KMS-11 (cell line): ENCODE measurements at regions not wholly inside any gene's neighbourhood (a gene's known extent, or its start where the extent isn't known, plus 50 kb on each side); places are given as distances from the start of the nearest gene placed in this dataset.

Source experiments
- H2AFZ ChIP-seq: fragments of 200-600 bp; sonication (generic); 2 replicates; pipeline ENCODE4 v1.6.1; 2016; ENCODE audit warnings: antibody characterized with exemption, mixed run types, low read depth
- H3K27ac ChIP-seq: fragments of 200-600 bp; sonication (generic); 2 replicates; pipeline ENCODE4 v1.6.1; 2016; ENCODE audit warnings: mild to moderate bottlenecking, mixed run types
- H3K27me3 ChIP-seq: fragments of 200-600 bp; sonication (generic); 2 replicates; pipeline ENCODE4 v1.6.1; 2017; ENCODE audit warnings: mild to moderate bottlenecking, low read depth, mixed run types, moderate library complexity; ENCODE audit not compliant: insufficient read depth
- H3K36me3 ChIP-seq: fragments of 200-600 bp; sonication (generic); 2 replicates; pipeline ENCODE4 v1.6.1; 2017; ENCODE audit warnings: mild to moderate bottlenecking, mixed run types; ENCODE audit not compliant: insufficient read depth
- H3K4me1 ChIP-seq: fragments of 200-600 bp; sonication (generic); 2 replicates; pipeline ENCODE4 v1.6.1; 2016; ENCODE audit warnings: mild to moderate bottlenecking, low read depth, mixed run types; ENCODE audit not compliant: poor library complexity, severe bottlenecking
- H3K4me2 ChIP-seq: fragments of 200-600 bp; sonication (generic); 2 replicates; pipeline ENCODE4 v1.7.0; 2016; ENCODE audit warnings: mild to moderate bottlenecking, mixed run types
- H3K4me3 ChIP-seq: fragments of 200-600 bp; sonication (generic); IDR thresholded peaks from 2 replicates; pipeline ENCODE4 v1.6.1; 2017; ENCODE audit warnings: low read depth, low read length, mixed read lengths; ENCODE audit not compliant: insufficient read depth
- H3K79me2 ChIP-seq: fragments of 200-600 bp; sonication (generic); 2 replicates; pipeline ENCODE4 v1.6.1; 2016; ENCODE audit warnings: low read depth, mixed run types; ENCODE audit not compliant: insufficient read depth
- H3K9ac ChIP-seq: fragments of 200-600 bp; sonication (generic); 2 replicates; pipeline ENCODE4 v1.6.1; 2016; ENCODE audit warnings: mild to moderate bottlenecking, mixed run types
- H4K20me1 ChIP-seq: fragments of 200-600 bp; sonication (generic); 2 replicates; pipeline ENCODE4 v1.6.1; 2016; ENCODE audit warnings: mild to moderate bottlenecking, mixed run types; ENCODE audit not compliant: insufficient read depth
- CTCF ChIP-seq: fragments of 200-600 bp; sonication (generic); conservative IDR thresholded peaks from 2 replicates; pipeline ENCODE4 v1.6.1; 2017; ENCODE audit warnings: low read depth, mild to moderate bottlenecking, antibody characterized with exemption, low read length, moderate library complexity, mixed read lengths

GRCh38 chr9:25557645-25558300 lies 120.5 kb downstream of the TUSC1 start:
- H3K4me3 ChIP-seq: no peak overlapping the region
- no peak overlapping the region for H3K4me2 ChIP-seq
- no peaks in the 10 kb centered on the region for H3K36me3 ChIP-seq
- no peaks in the 10 kb centered on the region for H3K27me3 ChIP-seq
- no peak overlapping the region for H3K27ac ChIP-seq
- H3K9ac ChIP-seq: no peak overlapping the region
- H2AFZ ChIP-seq: no peak overlapping the region
- no peaks in the 10 kb centered on the region for H3K4me1 ChIP-seq
- no peaks in the 10 kb centered on the region for H4K20me1 ChIP-seq
- no peaks in the 10 kb centered on the region for H3K79me2 ChIP-seq
- no peak for TF ChIP-seq CTCF

- Histone ChIP-seq H3K9ac (no peak overlapping the region), H3K4me2 (no peak overlapping the region), H3K4me3 (no peak overlapping the region), H2AFZ (no peak overlapping the region), H3K36me3 (no peaks in the 10 kb centered on the region), H3K27ac (no peak overlapping the region), H3K4me1 (no peaks in the 10 kb centered on the region), H3K27me3 (no peaks in the 10 kb centered on the region), H4K20me1 (no peaks in the 10 kb centered on the region), H3K79me2 (no peaks in the 10 kb centered on the region)
- TF ChIP-seq CTCF: no peak
Measured at GRCh38 chr9:25556540-25556939, 121.7 kb downstream of the TUSC1 start.

- Histone ChIP-seq H3K79me2 (no peaks in the 10 kb centered on the region), H4K20me1 (no peaks in the 10 kb centered on the region), H3K4me2 (no peak overlapping the region), H3K4me1 (no peaks in the 10 kb centered on the region), H3K27ac (no peak overlapping the region), H2AFZ (no peak overlapping the region), H3K9ac (no peak overlapping the region), H3K36me3 (no peaks in the 10 kb centered on the region), H3K4me3 (no peak overlapping the region), H3K27me3 (no peaks in the 10 kb centered on the region)
- no peak for TF ChIP-seq CTCF
Measured at GRCh38 chr9:25548847-25549246, 129.4 kb downstream of the TUSC1 start.

- Histone ChIP-seq H3K27ac (no peak overlapping the region), H2AFZ (no peak overlapping the region), H3K36me3 (no peaks in the 10 kb centered on the region), H3K4me2 (no peak overlapping the region), H3K27me3 (no peaks in the 10 kb centered on the region), H3K4me3 (no peak overlapping the region), H3K9ac (no peak overlapping the region), H3K4me1 (no peaks in the 10 kb centered on the region), H4K20me1 (no peaks in the 10 kb centered on the region), H3K79me2 (no peaks in the 10 kb centered on the region)
- TF ChIP-seq CTCF: no peak
Measured at GRCh38 chr9:25543806-25544205, 134.4 kb downstream of the TUSC1 start.
